PC-3 (cell line): ENCODE measurements at regions not wholly inside any gene's neighbourhood (a gene's known extent, or its start where the extent isn't known, plus 50 kb on each side); places are given as distances from the start of the nearest gene placed in this dataset.

Experiments used
- ATAC-seq: fragments of 200-7000 bp; cut with Tn5 transposase; 2 replicates; pipeline ENCODE4 v1.9.1; 2020; ENCODE audit warnings: mild to moderate bottlenecking, moderate library complexity
- BruUV-seq: library from RNA; stranded (reverse); fragments of 400-500 nt; replicated peaks from 2 replicates; lab custom pipeline; 2021; lab: Mats Ljungman, UMichigan
- CTCF ChIA-PET: fragments of 300-600 bp; sonication (Branson Sonifier 250); formaldehyde crosslinking; loops from one replicate; lab custom pipeline; 2022; ENCODE audit warnings: antibody characterized with exemption; lab: Charles Lee
- POLR2A ChIA-PET: fragments of 300-600 bp; sonication (Branson Sonifier 250); formaldehyde crosslinking; loops from one replicate; lab custom pipeline; 2022; ENCODE audit warnings: antibody characterized with exemption; ENCODE audit not compliant: unreplicated experiment; lab: Charles Lee
- DNase-seq: peaks from one replicate; pipeline ENCODE4 v3.0.0-alpha.2; 2015
- H2AFZ ChIP-seq: fragments of 300-600 bp; sonication (generic); 2 replicates; pipeline ENCODE4 v1.6.0; 2016; ENCODE audit warnings: antibody characterized with exemption, low read length
- H3F3A ChIP-seq: fragments of 300-600 bp; sonication (generic); one replicate; pipeline ENCODE4 v1.6.0; 2017; ENCODE audit warnings: antibody characterized with exemption, low read length, control low read depth, mild to moderate bottlenecking; ENCODE audit not compliant: unreplicated experiment
- H3K27ac ChIP-seq: fragments of 300-600 bp; sonication (generic); 2 replicates; pipeline ENCODE4 v1.5.1; 2016; ENCODE audit warnings: mild to moderate bottlenecking, low read length
- H3K27me3 ChIP-seq: fragments of 300-600 bp; sonication (generic); 2 replicates; pipeline ENCODE4 v1.6.1; 2016; ENCODE audit warnings: low read length, mixed read lengths
- H3K36me3 ChIP-seq: fragments of 300-600 bp; sonication (generic); 2 replicates; pipeline ENCODE4 v1.6.1; 2016; ENCODE audit warnings: low read depth, mixed run types, low read length, mixed read lengths
- H3K4me1 ChIP-seq: fragments of 300-600 bp; sonication (generic); 2 replicates; pipeline ENCODE4 v1.5.1; 2016; ENCODE audit warnings: low read length; ENCODE audit not compliant: insufficient read depth
- H3K4me2 ChIP-seq: fragments of 300-600 bp; sonication (generic); 2 replicates; pipeline ENCODE4 v1.6.0; 2016; ENCODE audit warnings: low read length
- H3K4me3 ChIP-seq: fragments of 300-600 bp; sonication (generic); 2 replicates; pipeline ENCODE4 v1.5.1; 2016; ENCODE audit warnings: mild to moderate bottlenecking, low read length, mixed read lengths
- H3K79me2 ChIP-seq: fragments of 300-600 bp; sonication (generic); 2 replicates; pipeline ENCODE4 v1.6.1; 2017; ENCODE audit warnings: low read length, mixed read lengths
- H3K9ac ChIP-seq: fragments of 300-600 bp; sonication (generic); 2 replicates; pipeline ENCODE4 v1.6.0; 2016; ENCODE audit warnings: mild to moderate bottlenecking, low read length
- H3K9me2 ChIP-seq: fragments of 300-600 bp; sonication (generic); replicated peaks from 2 replicates; pipeline ENCODE4 v1.6.1; 2016; ENCODE audit warnings: mixed run types, low read length, mixed read lengths
- H3K9me3 ChIP-seq: fragments of 300-600 bp; sonication (generic); 2 replicates; pipeline ENCODE4 v1.6.1; 2016; ENCODE audit warnings: low read length, mixed read lengths
- H4K20me1 ChIP-seq: fragments of 300-600 bp; sonication (generic); 2 replicates; pipeline ENCODE4 v1.6.1; 2016; ENCODE audit warnings: low read length, mixed read lengths
- EZH2 ChIP-seq: fragments of 300-600 bp; sonication (generic); IDR thresholded peaks from one replicate; pipeline ENCODE4 v1.6.1; 2017; ENCODE audit warnings: antibody characterized with exemption, mild to moderate bottlenecking, low read length; ENCODE audit not compliant: unreplicated experiment
- EZH2phosphoT487 ChIP-seq: fragments of 300-600 bp; sonication (generic); IDR thresholded peaks from 2 replicates; pipeline ENCODE4 v1.6.1; 2018; ENCODE audit warnings: mild to moderate bottlenecking, antibody characterized with exemption, low read length, borderline replicate concordance
- intact Hi-C: fragments of 100-400 bp; cut with micrococcal nuclease; formaldehyde crosslinking; loops from 2 replicates; pipeline ENCODE4 v1.9.0; 2023
- TF ChIP-seq, protein P1 (sequence below): fragments of 300-600 bp; sonication (generic); conservative IDR thresholded peaks from 2 replicates; pipeline ENCODE4 v1.5.1; 2017; ENCODE audit warnings: antibody characterized with exemption, low read depth, mild to moderate bottlenecking, low read length

DNA sequence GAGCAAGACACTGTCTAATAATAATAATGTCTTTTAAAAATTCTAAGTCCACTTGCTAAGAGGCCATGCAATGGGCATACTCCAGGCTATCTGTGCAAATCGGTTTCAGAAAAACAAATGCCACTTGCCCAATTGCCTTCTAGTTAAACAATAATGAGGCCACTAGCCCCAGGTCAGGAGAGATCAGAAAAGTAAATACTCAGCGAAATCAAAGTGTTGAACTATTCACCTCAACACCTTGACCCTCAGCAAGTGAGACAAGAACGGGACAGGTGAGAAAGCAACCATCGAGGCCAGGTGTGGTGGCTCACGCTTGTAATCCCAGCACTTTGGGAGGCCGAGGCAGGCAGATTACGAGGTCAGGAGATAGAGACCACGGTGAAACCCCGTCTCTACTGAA lies 72.3 kb upstream of the SYN3 start:
- TF ChIP-seq, protein P1, sequence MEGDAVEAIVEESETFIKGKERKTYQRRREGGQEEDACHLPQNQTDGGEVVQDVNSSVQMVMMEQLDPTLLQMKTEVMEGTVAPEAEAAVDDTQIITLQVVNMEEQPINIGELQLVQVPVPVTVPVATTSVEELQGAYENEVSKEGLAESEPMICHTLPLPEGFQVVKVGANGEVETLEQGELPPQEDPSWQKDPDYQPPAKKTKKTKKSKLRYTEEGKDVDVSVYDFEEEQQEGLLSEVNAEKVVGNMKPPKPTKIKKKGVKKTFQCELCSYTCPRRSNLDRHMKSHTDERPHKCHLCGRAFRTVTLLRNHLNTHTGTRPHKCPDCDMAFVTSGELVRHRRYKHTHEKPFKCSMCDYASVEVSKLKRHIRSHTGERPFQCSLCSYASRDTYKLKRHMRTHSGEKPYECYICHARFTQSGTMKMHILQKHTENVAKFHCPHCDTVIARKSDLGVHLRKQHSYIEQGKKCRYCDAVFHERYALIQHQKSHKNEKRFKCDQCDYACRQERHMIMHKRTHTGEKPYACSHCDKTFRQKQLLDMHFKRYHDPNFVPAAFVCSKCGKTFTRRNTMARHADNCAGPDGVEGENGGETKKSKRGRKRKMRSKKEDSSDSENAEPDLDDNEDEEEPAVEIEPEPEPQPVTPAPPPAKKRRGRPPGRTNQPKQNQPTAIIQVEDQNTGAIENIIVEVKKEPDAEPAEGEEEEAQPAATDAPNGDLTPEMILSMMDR, result no peak
- TF ChIP-seq EZH2phosphoT487 (no peak), EZH2 (no peak)
- H3K36me3 ChIP-seq, result no peaks in the 10 kb centered on the region
- ChIA-PET POLR2A (no interaction called here), CTCF (no interaction called here)
- intact Hi-C loops, result no loop called here
- BruUV-seq, result no TSS peak
- H3K27me3 ChIP-seq, result no peaks in the 10 kb centered on the region
- no peaks in the 10 kb centered on the region for H3K9me2 ChIP-seq
- H4K20me1 ChIP-seq, result no peaks in the 10 kb centered on the region
- DNase-seq, result no peak
- no peak overlapping the region for H2AFZ ChIP-seq
- H3K4me2 ChIP-seq, result no peak overlapping the region
- H3K4me1 ChIP-seq, result no peaks in the 10 kb centered on the region
- no peaks in the 10 kb centered on the region for H3K9me3 ChIP-seq
- no peaks in the 10 kb centered on the region for H3F3A ChIP-seq
- no peak for ATAC-seq
- H3K79me2 ChIP-seq, result no peaks in the 10 kb centered on the region
- no peak overlapping the region for H3K9ac ChIP-seq
- no peak overlapping the region for H3K27ac ChIP-seq
- no peak overlapping the region for H3K4me3 ChIP-seq

DNA sequence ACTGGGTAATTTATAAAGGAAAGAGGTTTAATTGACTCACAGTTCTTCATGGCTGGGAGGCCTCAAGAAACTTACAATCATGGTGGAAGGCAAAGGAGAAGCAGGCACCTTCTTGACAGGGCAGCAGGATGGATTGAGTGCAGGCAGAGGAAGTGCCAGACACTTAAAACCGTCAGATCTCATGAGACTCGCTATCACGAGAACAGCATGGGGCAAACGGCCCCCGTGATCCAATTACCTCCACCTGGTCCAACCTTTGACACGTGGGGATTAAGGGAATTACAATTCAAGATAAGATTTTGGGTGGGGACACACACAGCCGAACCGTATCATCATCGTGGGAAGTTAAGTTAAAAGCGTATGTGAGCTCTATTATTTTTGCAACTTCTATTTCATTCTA lies 71.4 kb upstream of the SYN3 start:
- Histone ChIP-seq H3K36me3 (no peaks in the 10 kb centered on the region), H3K9ac (no peak overlapping the region), H4K20me1 (no peaks in the 10 kb centered on the region), H3K4me3 (no peak overlapping the region), H3K9me2 (no peaks in the 10 kb centered on the region), H3K27ac (no peak overlapping the region), H2AFZ (no peak overlapping the region), H3K79me2 (no peaks in the 10 kb centered on the region), H3K4me2 (no peak overlapping the region), H3K9me3 (no peaks in the 10 kb centered on the region), H3F3A (no peaks in the 10 kb centered on the region), H3K4me1 (no peaks in the 10 kb centered on the region), H3K27me3 (no peaks in the 10 kb centered on the region)
- ATAC-seq (no peak), DNase-seq (no peak)
- intact Hi-C loops, result no loop called here
- no peak for TF ChIP-seq EZH2
- TF ChIP-seq EZH2phosphoT487, result no peak
- TF ChIP-seq, protein P1, result no peak
- ChIA-PET POLR2A (no interaction called here), CTCF (no interaction called here)
- BruUV-seq, result no TSS peak

GRCh38 chr22:33126881-33127280 lies 68.7 kb upstream of the SYN3 start:
- ATAC-seq, result no peak
- POLR2A ChIA-PET, result no interaction called here
- H3K36me3 ChIP-seq, result no peaks in the 10 kb centered on the region
- H3K9me3 ChIP-seq, result no peaks in the 10 kb centered on the region
- no peak overlapping the region for H3K27ac ChIP-seq
- no peaks in the 10 kb centered on the region for H3F3A ChIP-seq
- no peaks in the 10 kb centered on the region for H3K27me3 ChIP-seq
- H3K79me2 ChIP-seq, result no peaks in the 10 kb centered on the region
- H2AFZ ChIP-seq, result no peak overlapping the region
- CTCF ChIA-PET, result no interaction called here
- H3K9me2 ChIP-seq, result no peaks in the 10 kb centered on the region
- no peak for DNase-seq
- TF ChIP-seq, protein P1, result no peak
- TF ChIP-seq EZH2phosphoT487 (no peak), EZH2 (no peak)
- no peak overlapping the region for H3K4me3 ChIP-seq
- intact Hi-C loops, result no loop called here
- H3K4me2 ChIP-seq, result no peak overlapping the region
- no peaks in the 10 kb centered on the region for H3K4me1 ChIP-seq
- H3K9ac ChIP-seq, result no peak overlapping the region
- no TSS peak for BruUV-seq
- no peaks in the 10 kb centered on the region for H4K20me1 ChIP-seq
